Glomerular visceral epithelial cell (primary cell): ENCODE measurements at regions not wholly inside any gene's neighbourhood (a gene's known extent, or its start where the extent isn't known, plus 50 kb on each side); places are given as distances from the start of the nearest gene placed in this dataset.
"Not testable (repeated sequence)": the region's sequence is repeated elsewhere in the genome, so short reads cannot be mapped to it uniquely, and the experiment has no call there.

Experiments used
- DNase-seq: peaks from one replicate; pipeline ENCODE4 v3.0.0-alpha.2; 2016; ENCODE audit errors: extremely low spot score

DNA sequence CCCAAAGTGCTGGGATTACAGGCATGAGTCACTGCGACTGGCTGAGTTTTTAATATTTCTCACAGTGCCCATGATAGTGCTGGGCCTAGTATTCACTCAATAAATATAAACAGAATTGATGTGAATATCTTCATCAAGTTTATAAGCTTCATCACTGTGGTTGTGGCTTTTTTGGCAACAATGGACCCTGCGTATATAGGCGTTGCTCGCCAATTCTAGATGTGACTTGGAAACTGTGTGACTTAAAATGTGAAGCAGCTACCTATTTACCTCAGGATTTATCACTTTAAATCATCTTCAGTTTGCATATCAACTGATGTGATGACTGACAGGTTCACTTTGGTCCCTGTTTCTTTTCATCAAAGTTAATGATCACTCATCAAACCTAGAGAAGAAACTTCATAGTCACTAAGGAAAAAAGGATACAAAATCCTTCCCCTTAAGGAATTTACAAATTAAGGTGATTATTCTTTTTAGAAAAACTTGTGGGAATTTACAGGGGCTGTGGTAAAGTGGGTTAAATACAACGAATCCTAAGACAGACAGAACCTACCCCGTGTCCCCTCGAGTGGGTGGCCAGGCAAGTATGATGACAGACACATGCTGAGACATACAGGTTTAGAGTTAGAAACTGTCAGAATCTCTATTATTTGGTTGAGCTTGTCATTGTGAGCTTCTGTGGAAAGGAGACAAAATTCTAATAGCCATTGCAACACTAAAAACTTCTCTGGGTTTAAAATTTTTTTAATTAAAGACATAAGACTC lies 101.3 kb downstream of the AKAP11 start:
- DNase-seq = no peak

DNA sequence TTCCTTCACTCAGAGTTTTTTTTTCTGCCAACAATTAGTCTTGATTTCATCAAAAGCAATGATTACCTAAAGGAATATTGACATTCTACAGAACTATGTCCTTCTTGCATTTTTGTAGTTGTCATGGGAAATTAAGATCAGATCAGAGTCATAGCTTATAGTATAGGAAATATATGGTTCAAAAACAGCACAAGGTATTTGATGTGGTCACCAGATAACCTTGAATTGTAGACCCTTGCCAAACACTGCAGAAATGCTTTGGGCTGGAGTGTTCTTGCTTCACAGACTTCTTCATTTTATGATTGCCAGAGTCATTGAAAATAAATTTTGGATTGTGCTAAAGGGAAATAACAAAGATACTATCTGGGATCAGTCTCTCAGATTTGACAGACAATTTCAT lies 103.7 kb downstream of the AKAP11 start:
- DNase-seq = no peak

DNA sequence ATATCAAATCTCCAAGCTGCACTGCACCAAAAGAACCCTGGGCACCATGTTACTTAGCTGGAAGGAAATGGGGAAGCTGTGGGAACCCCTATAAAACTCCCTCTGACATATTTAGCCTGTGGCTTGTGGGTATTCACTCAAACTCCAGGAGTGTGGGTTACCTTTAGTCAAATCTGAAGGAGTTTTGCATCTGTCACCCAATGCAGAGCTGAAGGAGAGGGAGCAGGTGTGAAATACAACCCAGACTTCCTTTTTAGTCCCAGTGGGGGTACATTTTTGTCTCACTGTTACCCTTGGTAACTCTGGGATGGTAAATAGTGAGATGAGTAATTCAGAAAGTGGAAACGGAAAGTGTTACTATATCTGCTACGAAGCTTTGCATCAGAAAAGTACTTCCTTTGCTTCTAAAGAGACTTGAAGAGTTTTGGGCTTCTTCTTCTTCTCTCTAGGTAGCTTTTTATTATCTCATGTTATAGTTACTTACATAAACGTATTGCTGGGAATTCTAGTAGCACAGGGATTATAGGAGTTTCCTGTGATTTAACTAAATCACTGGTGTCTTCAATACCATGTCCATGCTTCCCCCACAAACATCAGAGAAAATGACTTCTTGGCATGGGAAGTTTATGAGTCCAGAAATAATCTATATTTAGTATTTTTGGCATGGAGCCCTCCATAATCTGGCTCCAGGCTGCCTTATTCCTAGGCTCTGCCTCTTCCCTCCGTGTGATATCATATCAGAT lies 105.9 kb downstream of the AKAP11 start:
- no peak for DNase-seq

DNA sequence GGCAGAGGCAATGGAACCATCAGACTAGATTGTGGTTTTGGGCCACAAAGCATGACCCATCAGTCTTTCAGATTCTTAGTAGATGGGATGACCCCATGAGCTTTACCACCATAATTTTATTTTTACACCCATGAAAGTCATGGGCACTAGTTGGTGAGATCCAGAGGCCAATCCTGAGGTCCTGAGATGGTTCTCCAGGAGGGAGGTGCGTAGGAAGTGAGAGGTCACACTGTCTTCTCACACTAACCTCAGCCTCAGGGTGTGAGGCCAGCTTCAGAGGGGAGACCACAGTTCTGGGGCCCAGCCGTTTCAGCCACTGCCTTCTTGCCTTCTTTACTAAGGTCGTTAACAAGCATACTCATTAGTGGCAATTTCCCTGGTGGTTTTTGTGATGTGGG lies 106.4 kb downstream of the AKAP11 start:
- no peak for DNase-seq

DNA sequence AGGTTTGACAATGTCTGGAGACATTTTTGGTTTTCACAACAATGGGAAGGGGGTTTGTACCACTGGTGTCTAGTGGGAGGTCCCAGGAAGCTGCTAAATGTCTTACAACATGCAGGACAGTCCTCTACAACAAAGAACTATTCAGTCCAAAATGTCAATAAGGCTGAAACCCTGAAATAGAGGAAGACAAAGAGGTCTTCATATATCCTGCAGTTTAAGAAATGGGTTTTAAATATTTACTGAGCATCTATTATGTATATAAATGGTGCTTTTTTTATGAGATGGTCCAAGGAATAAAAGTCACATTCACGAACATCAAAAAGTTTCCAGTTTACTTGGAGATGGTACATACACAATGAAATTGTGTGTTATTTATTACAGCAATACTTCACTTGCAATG lies 107.3 kb downstream of the AKAP11 start:
- DNase-seq = no peak

DNA sequence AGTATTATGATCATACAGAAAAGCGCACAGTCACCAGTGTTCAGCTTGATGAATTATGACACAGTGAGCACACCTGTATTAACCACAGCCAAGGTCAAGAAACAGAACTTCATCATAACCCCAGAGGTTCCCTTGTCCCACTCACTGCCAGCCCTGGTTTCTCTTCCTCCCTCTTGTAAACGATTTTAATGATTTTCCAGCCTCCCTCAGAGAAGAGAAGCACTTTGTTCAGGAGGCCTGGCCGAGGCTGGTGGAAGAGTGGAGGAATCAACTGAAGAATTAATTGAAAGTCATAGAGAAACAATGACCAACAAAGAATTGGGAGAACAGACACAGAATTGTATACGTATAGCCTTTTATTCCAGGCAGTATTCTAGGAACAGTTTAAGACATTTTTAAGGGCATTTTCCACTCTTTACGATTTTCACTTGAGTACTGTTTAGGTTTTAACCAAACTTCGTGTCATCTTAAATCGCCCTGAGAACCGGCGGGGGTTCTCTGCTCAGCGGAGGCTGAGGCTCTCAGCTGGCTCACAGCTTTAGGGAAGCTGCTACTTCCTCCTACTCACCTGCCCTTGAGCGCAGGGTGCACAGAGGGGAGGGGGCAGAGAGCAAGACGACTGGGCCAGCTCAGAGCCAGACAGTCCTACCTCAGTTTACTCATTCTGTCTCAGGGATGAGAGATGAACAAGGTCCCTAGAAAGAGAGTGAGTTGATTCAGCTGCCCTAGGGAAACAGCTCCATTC lies 108.6 kb downstream of the AKAP11 start:
- DNase-seq = no peak

DNA sequence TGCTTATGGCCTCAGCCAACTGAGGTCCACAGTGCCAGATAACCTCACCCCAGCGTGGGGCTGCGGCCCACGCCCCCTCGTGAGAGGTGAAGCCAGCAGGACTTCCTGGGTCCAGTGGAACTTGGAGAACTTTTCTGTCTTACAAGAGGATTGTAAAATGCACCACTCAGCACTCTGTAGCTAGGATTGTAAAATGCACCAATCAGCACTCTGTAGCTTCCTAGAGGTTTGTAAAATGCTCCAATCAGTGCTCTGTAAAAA lies 109.1 kb downstream of the AKAP11 start:
- DNase-seq = no peak

DNA sequence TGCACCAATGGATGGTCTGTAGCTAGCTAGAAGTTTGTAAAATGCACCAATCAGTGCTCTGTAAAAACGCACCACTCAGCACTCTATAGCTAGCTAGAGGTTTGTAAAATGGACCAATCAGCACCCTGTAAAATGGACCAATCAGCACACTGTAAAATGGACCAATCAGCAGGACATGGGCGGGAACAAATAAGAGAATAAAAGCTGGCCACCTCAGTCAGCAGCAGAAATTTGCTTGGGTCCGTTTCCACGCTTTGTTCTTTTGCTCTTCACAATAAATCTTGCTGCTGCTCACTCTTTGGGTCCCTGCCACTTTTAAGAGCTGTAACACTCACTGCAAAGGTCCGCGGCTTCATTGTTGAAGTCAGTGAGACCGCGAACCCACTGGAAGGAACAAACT lies 109.5 kb downstream of the AKAP11 start:
- not testable (repeated sequence) for DNase-seq

GRCh38 chr13:42383025-42383424 lies 111.1 kb downstream of the AKAP11 start:
- no peak for DNase-seq

DNA sequence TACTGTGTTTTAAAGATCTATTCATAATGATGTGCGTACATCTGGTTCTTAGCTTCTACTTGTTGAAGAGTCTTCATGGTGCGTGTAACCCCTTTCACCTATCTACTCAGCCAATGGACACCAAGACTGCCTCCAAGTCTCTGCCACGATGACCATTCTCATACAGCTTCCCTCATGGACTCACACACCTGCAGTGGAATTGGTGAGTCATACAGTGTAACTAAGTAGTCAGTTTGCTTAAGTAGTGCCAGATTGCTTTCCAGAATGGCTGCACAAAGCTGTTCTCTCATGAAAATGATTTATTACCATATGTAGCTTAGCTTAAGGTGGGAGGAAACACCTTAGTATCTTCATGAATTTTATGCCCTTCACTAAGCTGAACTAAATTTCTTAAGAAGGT lies 112.3 kb downstream of the AKAP11 start:
- DNase-seq = no peak

DNA sequence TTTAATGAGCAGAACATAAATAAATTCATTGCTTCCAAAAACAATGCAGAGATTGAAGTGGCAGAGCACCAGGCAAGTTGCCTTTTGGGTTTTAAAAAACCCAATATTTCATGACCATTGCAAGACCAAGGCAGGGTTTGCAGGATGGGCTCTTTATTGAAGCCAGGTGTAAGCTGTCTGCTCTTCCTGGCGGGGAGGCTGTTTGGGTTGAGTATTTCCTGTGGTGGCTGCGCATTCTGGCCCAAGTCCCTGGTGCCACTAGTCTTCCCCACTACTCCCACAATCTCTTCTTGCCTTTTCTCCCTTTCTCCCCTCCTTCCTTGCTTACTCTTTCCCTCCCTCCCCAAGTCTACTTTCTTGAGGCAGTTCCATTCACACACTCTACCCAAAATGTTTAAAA lies 116.4 kb downstream of the AKAP11 start:
- no peak for DNase-seq

DNA sequence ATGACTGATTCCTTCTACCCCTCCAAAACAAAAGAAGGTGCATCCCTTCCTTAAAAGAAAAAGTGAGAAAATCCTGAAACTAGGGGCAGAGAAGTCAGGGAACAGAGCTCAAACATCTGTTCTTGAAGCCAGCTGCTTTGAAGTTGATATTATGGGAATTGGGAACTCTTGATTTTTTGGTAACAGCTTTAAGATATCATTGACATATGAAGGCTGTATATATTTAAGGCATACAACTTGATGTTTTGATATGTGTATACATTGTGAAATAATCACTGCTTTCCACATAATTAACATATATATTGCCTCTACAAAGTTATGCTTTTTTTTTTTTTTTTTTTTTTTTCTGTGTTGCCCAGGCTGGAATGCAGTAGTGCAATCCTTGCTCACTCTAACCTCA lies 117.1 kb downstream of the AKAP11 start:
- no peak for DNase-seq

DNA sequence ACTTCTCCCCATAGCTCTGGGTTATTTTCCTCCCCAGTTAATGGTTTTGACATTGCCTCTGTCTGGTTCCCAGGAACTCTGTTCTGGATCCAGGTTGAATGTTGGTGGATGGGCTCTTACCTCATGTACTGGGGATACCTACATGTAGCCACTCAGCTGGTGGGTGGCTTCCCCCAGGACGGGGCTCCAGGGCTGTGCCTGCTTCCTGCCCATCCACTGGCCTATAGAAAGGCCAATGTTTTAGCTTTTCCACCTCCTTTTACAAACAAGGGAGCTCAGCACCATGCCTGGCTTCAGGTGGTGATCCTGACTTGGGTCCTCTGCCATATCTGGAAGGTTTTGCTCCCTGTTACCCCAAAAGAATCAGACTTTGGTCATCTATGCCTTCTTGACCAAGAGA lies 120.2 kb downstream of the AKAP11 start:
- DNase-seq = no peak

DNA sequence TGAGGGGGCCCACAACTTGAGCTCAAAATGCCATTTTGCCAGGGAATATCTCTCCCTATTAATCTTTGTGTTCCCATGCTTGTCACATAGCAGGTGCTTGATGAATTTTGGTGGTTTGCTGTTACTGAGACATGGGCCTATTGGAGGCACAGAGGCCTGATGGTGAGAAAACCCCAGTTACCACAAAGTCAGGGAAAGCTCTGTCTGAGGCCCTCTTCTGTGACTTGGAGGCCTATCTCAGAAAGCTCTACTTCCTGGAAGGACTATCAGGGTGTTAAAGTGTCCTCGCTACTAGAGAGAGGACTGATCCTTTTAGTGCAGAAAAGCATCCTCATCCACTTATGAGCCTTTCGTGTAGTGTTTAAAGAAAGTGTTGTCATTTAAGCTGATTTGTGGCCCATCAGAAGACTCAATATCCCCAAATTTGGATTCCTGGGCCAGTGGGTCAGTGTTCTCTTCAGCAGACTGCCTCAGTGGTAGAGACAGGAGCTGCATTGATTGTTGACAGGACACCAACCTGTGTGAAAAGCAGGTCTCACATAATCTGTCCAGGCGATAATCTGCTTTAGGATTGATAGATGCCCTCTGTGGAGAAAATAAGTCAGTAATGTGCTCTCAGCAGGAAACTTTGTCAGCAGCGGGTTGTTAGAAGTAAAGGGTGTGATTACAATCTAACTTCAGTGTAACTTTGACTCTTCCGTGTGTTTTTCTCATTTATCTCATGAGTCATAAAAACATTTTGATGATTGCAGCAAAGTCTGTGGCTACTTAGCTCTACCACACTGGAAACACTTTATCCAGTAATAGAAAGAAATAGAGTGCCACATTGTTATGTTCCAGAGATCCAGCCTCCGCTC lies 121.0 kb downstream of the AKAP11 start:
- DNase-seq = no peak

DNA sequence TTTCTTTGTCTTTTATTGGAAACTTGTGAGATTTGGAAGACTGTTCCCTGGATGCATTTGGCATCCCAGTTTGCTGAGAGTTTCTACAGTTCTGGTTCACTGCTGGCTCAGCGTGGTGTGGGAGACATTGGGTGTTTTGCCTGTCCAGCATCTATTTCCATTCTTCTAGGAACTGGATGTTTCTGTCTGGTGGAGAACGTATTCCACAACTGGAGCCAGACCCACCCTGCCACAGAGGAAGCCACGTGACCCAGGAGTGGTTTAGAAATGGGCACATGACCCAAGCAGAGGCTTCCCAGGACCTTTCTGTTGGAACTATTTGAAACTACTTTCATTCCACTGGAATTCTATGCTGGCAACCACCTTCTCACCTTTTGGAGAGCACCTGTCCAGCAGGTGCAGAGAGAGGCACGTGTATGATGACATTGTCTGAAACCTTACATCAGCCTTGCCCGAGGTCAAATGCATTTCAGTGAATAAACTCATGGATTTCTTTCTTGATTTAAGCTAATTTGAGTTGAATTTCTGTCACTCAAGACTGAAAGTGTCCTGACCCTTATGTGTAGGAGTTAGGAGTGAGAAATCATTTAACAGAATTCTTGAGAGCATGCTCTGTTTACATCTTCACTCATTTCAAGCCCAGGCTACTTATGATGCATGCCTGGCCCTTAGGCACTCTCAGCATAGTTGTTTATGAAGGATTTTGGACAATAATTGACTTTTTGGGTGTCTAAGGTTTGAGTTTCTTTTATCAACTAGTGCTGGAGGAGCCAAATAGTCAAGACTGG lies 121.8 kb downstream of the AKAP11 start:
- DNase-seq = no peak

- DNase-seq = no peak
Observed at GRCh38 chr13:42394361-42394708, 122.4 kb downstream of the AKAP11 start.

DNA sequence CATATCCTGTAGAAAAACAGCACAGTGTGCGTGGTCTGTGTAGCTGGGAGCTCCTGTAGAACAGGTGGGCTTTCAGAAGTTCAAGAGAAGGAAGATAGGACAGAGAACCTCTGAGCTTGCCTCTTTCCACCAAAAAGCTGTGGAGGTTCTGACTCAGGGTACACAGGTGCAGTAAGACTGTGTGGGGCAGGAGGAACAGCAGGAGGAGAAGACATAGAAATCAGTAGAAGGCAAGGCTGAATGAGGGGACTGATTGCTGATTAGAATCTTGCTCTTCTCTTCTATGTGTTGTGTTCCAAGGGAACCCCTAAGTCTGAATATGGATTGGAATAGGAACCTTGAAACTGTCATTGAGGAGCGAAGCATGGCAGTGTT lies 122.7 kb downstream of the AKAP11 start:
- DNase-seq = no peak

DNA sequence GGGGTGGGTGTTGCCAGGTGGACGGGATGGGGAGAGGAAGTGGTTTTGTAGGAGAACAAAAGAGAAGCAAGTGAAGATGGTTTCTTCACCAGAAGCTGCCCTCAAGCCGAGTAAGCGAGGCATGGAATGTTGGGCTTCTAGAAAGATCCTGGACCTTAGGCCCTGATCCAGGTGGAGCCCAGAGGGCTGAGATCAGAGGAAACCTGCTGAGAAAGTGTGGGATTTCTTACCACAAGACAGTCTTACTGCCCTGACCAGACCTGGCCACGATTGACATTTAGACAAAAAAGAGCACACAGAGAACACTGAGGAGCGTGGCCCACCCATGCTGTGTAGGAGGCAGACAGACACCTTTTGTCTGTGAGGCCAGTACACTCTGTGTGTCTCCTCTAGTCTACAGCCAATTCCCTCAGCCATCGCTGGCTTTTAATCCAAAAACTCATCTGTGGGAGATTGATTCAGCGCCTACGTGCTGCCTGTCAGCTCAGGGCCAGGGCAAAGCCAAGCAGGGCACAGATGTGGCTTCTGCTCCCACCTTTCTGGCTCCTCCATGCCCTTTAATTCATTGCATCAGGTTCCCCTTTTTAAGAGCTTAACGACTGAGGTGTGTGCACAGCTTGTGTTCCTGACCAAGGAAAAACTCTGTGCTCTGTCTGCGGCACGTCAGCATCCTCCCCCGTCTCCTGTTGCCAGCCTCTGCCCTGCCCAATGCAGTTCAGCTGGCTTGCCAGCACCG lies 123.3 kb downstream of the AKAP11 start:
- DNase-seq = no peak

- peak; percentile 81 for DNase-seq
Observed at GRCh38 chr13:42396501-42396900, 124.5 kb downstream of the AKAP11 start.

GRCh38 chr13:42396901-42397655 lies 125.1 kb downstream of the AKAP11 start:
- peak; percentile 62 for DNase-seq
